NCI-H1105 treated with DMSO at 0.1 percent for 48 hours (cell line): ENCODE measurements at regions not wholly inside any gene's neighbourhood (a gene's known extent, or its start where the extent isn't known, plus 50 kb on each side); places are given as distances from the start of the nearest gene placed in this dataset.

Experiments
- DNase-seq: peaks from one replicate; lab custom pipeline; 2025; lab: John Stamatoyannopoulos, UW

GRCh38 chr12:127351481-127352010 is 915.4 kb upstream of the TMEM132C start:
- no peak for DNase-seq

GRCh38 chr12:127355061-127355841 is 911.7 kb upstream of the TMEM132C start:
- no peak for DNase-seq

GRCh38 chr12:127358888-127359287 is 908.1 kb upstream of the TMEM132C start:
- DNase-seq = no peak

GRCh38 chr12:127360580-127360979 is 906.4 kb upstream of the TMEM132C start:
- no peak for DNase-seq

- DNase-seq = no peak
These were observed 904.8 kb upstream of the TMEM132C start for GRCh38 chr12:127362121-127362520.

GRCh38 chr12:127363392-127363791 is 903.6 kb upstream of the TMEM132C start:
- DNase-seq = no peak

- no peak for DNase-seq
These were observed 893.4 kb upstream of the TMEM132C start for GRCh38 chr12:127373559-127373958.

GRCh38 chr12:127374447-127374846 is 892.5 kb upstream of the TMEM132C start:
- DNase-seq = no peak

- DNase-seq = peak; percentile 62
These were observed 885.8 kb upstream of the TMEM132C start for GRCh38 chr12:127381043-127381668.

GRCh38 chr12:127381681-127382080 is 885.3 kb upstream of the TMEM132C start:
- no peak for DNase-seq

GRCh38 chr12:127383281-127383680 is 883.7 kb upstream of the TMEM132C start:
- DNase-seq = no peak

GRCh38 chr12:127386723-127387122 is 880.2 kb upstream of the TMEM132C start:
- DNase-seq = no peak

GRCh38 chr12:127388985-127389384 is 878.0 kb upstream of the TMEM132C start:
- DNase-seq = no peak

GRCh38 chr12:127389923-127390322 is 877.0 kb upstream of the TMEM132C start:
- DNase-seq = no peak

- no peak for DNase-seq
These were observed 873.5 kb upstream of the TMEM132C start for GRCh38 chr12:127393465-127393864.

- no peak for DNase-seq
These were observed 873.1 kb upstream of the TMEM132C start for GRCh38 chr12:127393896-127394295.

GRCh38 chr12:127396734-127397133 is 870.2 kb upstream of the TMEM132C start:
- DNase-seq = no peak

GRCh38 chr12:127398016-127398710 is 868.8 kb upstream of the TMEM132C start:
- no peak for DNase-seq

GRCh38 chr12:127399451-127399850 is 867.5 kb upstream of the TMEM132C start:
- DNase-seq = no peak

- DNase-seq = no peak
These were observed 866.7 kb upstream of the TMEM132C start for GRCh38 chr12:127400221-127400620.

GRCh38 chr12:127401005-127401404 is 866.0 kb upstream of the TMEM132C start:
- no peak for DNase-seq

GRCh38 chr12:127401536-127401935 is 865.4 kb upstream of the TMEM132C start:
- no peak for DNase-seq
